NCI-H446 treated with DMSO at 0.1 percent for 48 hours (cell line): ENCODE measurements at regions not wholly inside any gene's neighbourhood (a gene's known extent, or its start where the extent isn't known, plus 50 kb on each side); places are given as distances from the start of the nearest gene placed in this dataset.

Experiments used
- DNase-seq: peaks from one replicate; lab custom pipeline; 2025; lab: John Stamatoyannopoulos, UW

GRCh38 chr2:128791120-128791984 is 472.7 kb upstream of the HS6ST1 start:
- DNase-seq, result no peak

- no peak for DNase-seq
These were observed 473.3 kb upstream of the HS6ST1 start for GRCh38 chr2:128791985-128792320.

GRCh38 chr2:128792476-128793054 is 473.9 kb upstream of the HS6ST1 start:
- no peak for DNase-seq

GRCh38 chr2:128793404-128793803 is 474.7 kb upstream of the HS6ST1 start:
- DNase-seq, result no peak

GRCh38 chr2:128794285-128794684 is 475.6 kb upstream of the HS6ST1 start:
- no peak for DNase-seq

- no peak for DNase-seq
These were observed 477.7 kb upstream of the HS6ST1 start for GRCh38 chr2:128796321-128796720.

- DNase-seq, result no peak
These were observed 478.4 kb upstream of the HS6ST1 start for GRCh38 chr2:128797092-128797491.

GRCh38 chr2:128797533-128797932 is 478.9 kb upstream of the HS6ST1 start:
- no peak for DNase-seq

GRCh38 chr2:128797937-128798336 is 479.3 kb upstream of the HS6ST1 start:
- DNase-seq, result no peak

GRCh38 chr2:128798502-128799283 is 480.0 kb upstream of the HS6ST1 start:
- DNase-seq, result no peak

GRCh38 chr2:128799284-128799552 is 480.6 kb upstream of the HS6ST1 start:
- DNase-seq, result no peak

GRCh38 chr2:128799730-128800129 is 481.1 kb upstream of the HS6ST1 start:
- no peak for DNase-seq

GRCh38 chr2:128801576-128801975 is 482.9 kb upstream of the HS6ST1 start:
- peak; percentile 34 for DNase-seq

- DNase-seq, result no peak
These were observed 484.6 kb upstream of the HS6ST1 start for GRCh38 chr2:128803222-128803621.

- DNase-seq, result no peak
These were observed 486.6 kb upstream of the HS6ST1 start for GRCh38 chr2:128805237-128805636.

GRCh38 chr2:128805918-128806317 is 487.2 kb upstream of the HS6ST1 start:
- DNase-seq, result no peak

GRCh38 chr2:128807317-128807716 is 488.6 kb upstream of the HS6ST1 start:
- no peak for DNase-seq

GRCh38 chr2:128808462-128809258 is 490.0 kb upstream of the HS6ST1 start:
- no peak for DNase-seq

GRCh38 chr2:128809259-128809636 is 490.6 kb upstream of the HS6ST1 start:
- DNase-seq, result no peak

GRCh38 chr2:128809880-128810279 is 491.2 kb upstream of the HS6ST1 start:
- no peak for DNase-seq

- no peak for DNase-seq
These were observed 493.7 kb upstream of the HS6ST1 start for GRCh38 chr2:128812183-128812940.
